Testis (tissue), 2 donors: ENCODE measurements at regions not wholly inside any gene's neighbourhood (a gene's known extent, or its start where the extent isn't known, plus 50 kb on each side); places are given as distances from the start of the nearest gene placed in this dataset.

Experiments used
- DNase-seq: peaks from one replicate; pipeline ENCODE4 v3.0.0-alpha.2; 2019
- H3K27ac ChIP-seq, 2 donors: fragments of 200-600 bp; sonication (generic); one replicate each; pipeline ENCODE4 v1.5.1; 2019
- H3K27me3 ChIP-seq: fragments of 200-600 bp; sonication (generic); one replicate; pipeline ENCODE4 v1.5.1; 2019
- H3K36me3 ChIP-seq: fragments of 200-600 bp; sonication (generic); one replicate; pipeline ENCODE4 v1.5.1; 2017; ENCODE audit warnings: low read depth; ENCODE audit errors: missing control alignments
- H3K4me1 ChIP-seq: fragments of 200-600 bp; sonication (generic); one replicate; pipeline ENCODE4 v1.5.1; 2019
- H3K4me3 ChIP-seq, 2 donors: fragments of 200-600 bp; sonication (generic); one replicate each; pipeline ENCODE4 v1.5.1; 2017 to 2019
- H3K9me3 ChIP-seq: fragments of 200-600 bp; sonication (generic); one replicate; pipeline ENCODE4 v1.5.1; 2017
- POLR2A ChIP-seq: fragments of 450-650 bp; IDR thresholded peaks from one replicate; pipeline ENCODE4 v1.6.1; 2017; ENCODE audit warnings: antibody characterized with exemption, mild to moderate bottlenecking, moderate library complexity
- WGBS, 2 donors: methylation state at CpG; one replicate each; pipeline ENCODE4 v1.1.5; 2018; 5-methylcytosine and 5-hydroxymethylcytosine counted together
- intact Hi-C: fragments of 100-400 bp; cut with DNase I; formaldehyde crosslinking; loops from one replicate; pipeline ENCODE4 v1.15.1; 2023; ENCODE audit warnings: low total_unique reads
- TF ChIP-seq, protein P1 (sequence below), 3 experiments: fragments of 450-650 bp in 2 of 3; fragments of 200-600 bp in 1 of 3; sonication (generic) in 1 of 3; IDR thresholded peaks; one replicate each; pipeline ENCODE4 v1.5.1; 2016 to 2019; ENCODE audit warnings: antibody characterized with exemption in 3 of 3, mild to moderate bottlenecking in 2 of 3, moderate library complexity in 1 of 3

DNA sequence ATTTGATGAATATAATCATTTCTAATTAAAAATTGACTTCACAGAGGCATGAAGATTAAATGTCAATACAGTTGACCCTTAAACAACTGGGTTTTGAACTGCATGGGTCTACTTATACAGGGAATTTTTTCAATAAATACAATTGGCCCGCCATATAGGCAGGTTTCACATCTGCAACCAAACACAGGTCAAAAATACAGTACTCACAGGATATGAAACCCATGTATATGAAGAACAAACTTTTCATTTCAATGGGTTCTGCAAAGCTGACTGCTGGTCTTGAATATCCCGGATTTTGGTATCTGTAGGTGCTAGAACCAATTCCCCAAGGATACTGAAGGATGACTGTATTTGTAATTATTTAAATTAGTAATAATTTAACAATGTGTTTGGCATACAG, 555.6 kb downstream of the EPHA4 start:
- no peaks in the 10 kb centered on the region for H3K9me3 ChIP-seq
- no peaks in the 10 kb centered on the region for H3K27me3 ChIP-seq
- no peaks in the 10 kb centered on the region for H3K36me3 ChIP-seq
- no peak for DNase-seq
- H3K4me1 ChIP-seq, result no peaks in the 10 kb centered on the region
- intact Hi-C loops, result no loop called here
- H3K4me3 ChIP-seq, result no peak overlapping the region
- no peak overlapping the region for H3K27ac ChIP-seq
- TF ChIP-seq, protein P1, sequence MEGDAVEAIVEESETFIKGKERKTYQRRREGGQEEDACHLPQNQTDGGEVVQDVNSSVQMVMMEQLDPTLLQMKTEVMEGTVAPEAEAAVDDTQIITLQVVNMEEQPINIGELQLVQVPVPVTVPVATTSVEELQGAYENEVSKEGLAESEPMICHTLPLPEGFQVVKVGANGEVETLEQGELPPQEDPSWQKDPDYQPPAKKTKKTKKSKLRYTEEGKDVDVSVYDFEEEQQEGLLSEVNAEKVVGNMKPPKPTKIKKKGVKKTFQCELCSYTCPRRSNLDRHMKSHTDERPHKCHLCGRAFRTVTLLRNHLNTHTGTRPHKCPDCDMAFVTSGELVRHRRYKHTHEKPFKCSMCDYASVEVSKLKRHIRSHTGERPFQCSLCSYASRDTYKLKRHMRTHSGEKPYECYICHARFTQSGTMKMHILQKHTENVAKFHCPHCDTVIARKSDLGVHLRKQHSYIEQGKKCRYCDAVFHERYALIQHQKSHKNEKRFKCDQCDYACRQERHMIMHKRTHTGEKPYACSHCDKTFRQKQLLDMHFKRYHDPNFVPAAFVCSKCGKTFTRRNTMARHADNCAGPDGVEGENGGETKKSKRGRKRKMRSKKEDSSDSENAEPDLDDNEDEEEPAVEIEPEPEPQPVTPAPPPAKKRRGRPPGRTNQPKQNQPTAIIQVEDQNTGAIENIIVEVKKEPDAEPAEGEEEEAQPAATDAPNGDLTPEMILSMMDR (IDR thresholded peaks at IDR 0.05), result no peak
- TF ChIP-seq POLR2A, result no peak
- WGBS, 2 donors, result 94 to 98% methylated on average over 2 of the region's 2 CpGs

DNA sequence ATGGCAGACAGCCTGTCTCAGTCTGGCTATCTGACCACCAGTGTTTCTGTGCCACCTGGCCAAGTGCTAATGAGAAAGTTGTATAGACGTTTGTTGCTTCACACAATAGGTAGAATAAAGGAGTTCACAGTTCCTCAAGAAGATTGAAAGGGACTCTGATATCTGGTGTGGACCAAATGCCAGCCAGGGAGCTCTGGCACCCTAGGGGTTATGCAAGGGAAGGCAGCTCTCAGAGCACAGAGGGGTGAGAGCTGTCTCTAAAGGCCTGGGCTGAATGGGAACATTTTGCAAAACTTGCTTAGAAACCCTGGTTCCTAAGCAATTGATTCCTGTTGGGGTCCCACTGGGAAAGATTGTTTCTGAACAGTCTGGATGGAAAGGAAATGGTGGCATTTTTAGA, 553.8 kb downstream of the EPHA4 start:
- intact Hi-C loops, result no loop called here
- 75 to 100% methylated on average over 1 of the region's 1 CpG for WGBS, 2 donors
- Histone ChIP-seq H3K4me1 (no peaks in the 10 kb centered on the region), H3K27me3 (no peaks in the 10 kb centered on the region), H3K27ac (no peak overlapping the region), H3K4me3 (no peak overlapping the region), H3K9me3 (no peaks in the 10 kb centered on the region), H3K36me3 (no peaks in the 10 kb centered on the region)
- TF ChIP-seq, protein P1 (IDR thresholded peaks at IDR 0.05), result no peak
- no peak for TF ChIP-seq POLR2A
- no peak for DNase-seq

DNA sequence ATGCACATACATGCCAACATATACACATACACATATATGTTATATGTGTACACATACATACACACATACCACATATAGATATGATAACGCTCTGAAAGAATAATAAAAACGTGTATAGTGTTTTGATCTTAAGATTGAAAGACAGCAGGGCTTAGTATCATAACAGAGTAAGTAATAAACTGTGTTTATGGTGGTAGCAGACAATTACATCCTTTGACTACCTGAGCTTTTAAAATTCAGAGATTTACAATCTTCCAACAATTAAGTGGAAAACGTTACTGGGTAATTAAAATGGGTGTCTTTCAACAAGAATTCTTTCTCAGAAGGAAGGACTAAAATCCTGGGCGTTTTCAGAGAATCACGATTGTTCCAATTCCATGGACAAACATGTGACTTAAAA, 552.4 kb downstream of the EPHA4 start:
- WGBS, 2 donors, result 75 to 76% methylated on average over 5 of the region's 5 CpGs
- DNase-seq, result no peak
- TF ChIP-seq POLR2A, result no peak
- TF ChIP-seq, protein P1 (IDR thresholded peaks at IDR 0.05), result no peak
- H3K4me1 ChIP-seq, result no peaks in the 10 kb centered on the region
- no peak overlapping the region for H3K4me3 ChIP-seq
- H3K27ac ChIP-seq, result no peak overlapping the region
- intact Hi-C loops, result no loop called here
- H3K36me3 ChIP-seq, result no peaks in the 10 kb centered on the region
- H3K27me3 ChIP-seq, result no peaks in the 10 kb centered on the region
- H3K9me3 ChIP-seq, result no peaks in the 10 kb centered on the region

DNA sequence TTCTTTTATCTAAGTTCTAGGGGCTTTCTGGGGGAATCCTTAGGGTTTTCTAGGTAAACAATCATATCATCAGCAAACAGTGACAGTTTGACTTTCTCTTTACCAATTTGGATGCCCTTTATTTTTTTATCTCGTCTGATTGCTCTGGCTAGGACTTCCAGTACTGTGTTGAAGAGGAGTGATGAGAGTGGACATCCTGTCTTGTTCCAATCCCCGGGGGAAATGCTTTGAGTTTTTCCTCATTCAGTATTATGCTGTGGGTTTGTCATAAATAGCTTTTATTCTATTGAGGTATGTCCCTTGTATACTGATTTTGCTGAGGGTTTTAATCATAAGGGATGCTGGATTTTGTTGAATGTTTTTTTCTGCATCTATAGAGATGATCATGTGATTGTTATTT, 549.5 kb downstream of the EPHA4 start:
- Histone ChIP-seq H3K27ac (no peak overlapping the region), H3K4me3 (no peak overlapping the region), H3K4me1 (no peaks in the 10 kb centered on the region), H3K36me3 (no peaks in the 10 kb centered on the region), H3K9me3 (no peaks in the 10 kb centered on the region), H3K27me3 (no peaks in the 10 kb centered on the region)
- TF ChIP-seq POLR2A, result no peak
- TF ChIP-seq, protein P1 (IDR thresholded peaks at IDR 0.05), result no peak
- WGBS, 2 donors, result 27 to 42% methylated on average over 2 of the region's 2 CpGs
- intact Hi-C loops, result no loop called here
- DNase-seq, result no peak

DNA sequence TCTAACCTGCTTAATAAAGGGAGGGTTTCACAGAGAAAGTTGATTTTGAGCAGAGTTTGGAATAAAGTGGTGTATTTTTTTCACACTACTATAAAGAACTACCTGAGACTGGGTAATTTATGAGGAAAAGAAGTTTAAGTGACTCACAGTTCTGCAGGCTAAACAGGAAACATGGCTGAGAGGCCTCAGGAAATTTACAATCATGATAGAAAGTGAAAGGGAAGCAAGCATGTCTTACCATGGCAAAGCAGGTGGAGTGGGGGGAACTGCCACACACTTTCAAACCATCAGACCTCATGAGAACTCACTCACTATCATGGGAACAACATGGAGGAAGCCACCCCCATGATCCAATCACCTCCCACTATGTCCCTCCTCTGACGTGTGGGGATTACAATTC, 546.7 kb downstream of the EPHA4 start:
- Histone ChIP-seq H3K4me3 (no peak overlapping the region), H3K36me3 (no peaks in the 10 kb centered on the region), H3K9me3 (no peaks in the 10 kb centered on the region), H3K27ac (no peak overlapping the region), H3K4me1 (no peaks in the 10 kb centered on the region), H3K27me3 (no peaks in the 10 kb centered on the region)
- intact Hi-C loops, result no loop called here
- 57 to 76% methylated on average over 1 of the region's 1 CpG for WGBS, 2 donors
- DNase-seq, result no peak
- TF ChIP-seq, protein P1 (IDR thresholded peaks at IDR 0.05), result no peak
- no peak for TF ChIP-seq POLR2A
